Lung (tissue), 11 donors: ENCODE measurements at regions not wholly inside any gene's neighbourhood (a gene's known extent, or its start where the extent isn't known, plus 50 kb on each side); places are given as distances from the start of the nearest gene placed in this dataset.

Experiments
- ATAC-seq: fragments of 200-7000 bp; cut with Tn5 transposase; one replicate; pipeline ENCODE4 v1.9.1; 2020; ENCODE audit warnings: moderate number of reproducible peaks; ENCODE audit not compliant: insufficient read depth, low FRiP score
- DNase-seq, 3 donors: peaks; one replicate each; pipeline ENCODE4 v3.0.0-alpha.2; 2013 to 2017
- H3K27ac ChIP-seq, 2 donors: one replicate each; pipeline ENCODE4 v1.5.1; 2013; ENCODE audit warnings: mild to moderate bottlenecking in 2 of 2, moderate library complexity in 2 of 2, control low read depth in 1 of 2, inconsistent platforms in 1 of 2, low read depth in 1 of 2, low read length in 1 of 2
- H3K27me3 ChIP-seq, 3 donors: one replicate each; pipeline ENCODE4 v1.5.1; 2013; ENCODE audit warnings: low read length in 2 of 3; ENCODE audit not compliant: control insufficient read depth in 3 of 3, insufficient read depth in 3 of 3
- H3K36me3 ChIP-seq, 4 donors: one replicate each; pipeline ENCODE4 v1.5.1; 2013; ENCODE audit warnings: low read length in 4 of 4, mild to moderate bottlenecking in 1 of 4, moderate library complexity in 1 of 4; ENCODE audit not compliant: control insufficient read depth in 4 of 4, insufficient read depth in 4 of 4
- H3K4me1 ChIP-seq, 5 donors: one replicate each; pipeline ENCODE4 v1.5.1; 2013; ENCODE audit warnings: low read length in 5 of 5, mild to moderate bottlenecking in 2 of 5, moderate library complexity in 1 of 5; ENCODE audit not compliant: control insufficient read depth in 5 of 5, insufficient read depth in 5 of 5
- H3K4me3 ChIP-seq: one replicate; pipeline ENCODE4 v1.5.1; 2013; ENCODE audit warnings: mild to moderate bottlenecking, control low read depth, moderate library complexity
- H3K9ac ChIP-seq, 2 donors: one replicate each; pipeline ENCODE4 v1.5.1; 2013; ENCODE audit warnings: low read length in 2 of 2, control low read depth in 1 of 2; ENCODE audit not compliant: insufficient read depth in 1 of 2
- H3K9me3 ChIP-seq, 4 donors: one replicate each; pipeline ENCODE4 v1.5.1; 2013; ENCODE audit warnings: low read length in 3 of 4, mild to moderate bottlenecking in 1 of 4, moderate library complexity in 1 of 4; ENCODE audit not compliant: control insufficient read depth in 4 of 4, insufficient read depth in 3 of 4
- CTCF ChIP-seq: IDR thresholded peaks from 2 replicates; pipeline ENCODE4 v1.5.1; 2012; ENCODE audit warnings: mild to moderate bottlenecking; ENCODE audit errors: control extremely low read depth, extremely low read depth
- WGBS, 2 donors: extraction: QIAGEN DNeasy Blood & Tissue Kit; methylation state at CpG; one replicate each; pipeline ENCODE4 v1.1.7; 2013; 5-methylcytosine and 5-hydroxymethylcytosine counted together
- donor health status: control.
- donor health status: control.
- donor health status: Bipolar disorder and iron deficiency.
- donor health status: healthy.
- donor health status: DM: yes; HTN: yes; CAD: no.

GRCh38 chr1:48164571-48164970 is 57.9 kb upstream of the SLC5A9 start:
- WGBS, 2 donors: 86 to 92% methylated on average over 4 of the region's 4 CpGs

GRCh38 chr1:48160486-48161132 is 61.9 kb upstream of the SLC5A9 start:
- Histone ChIP-seq H3K27ac (no peak overlapping the region), H3K27me3 (no peaks in the 10 kb centered on the region), H3K9ac (no peak overlapping the region), H3K4me1 (peaks cover 0 to 6% (median 0%) of the 10 kb centered on the region in 5 donors), H3K4me3 (no peak overlapping the region), H3K9me3 (no peaks in the 10 kb centered on the region), H3K36me3 (no peaks in the 10 kb centered on the region)
- 70 to 84% methylated on average over 6 of the region's 6 CpGs for WGBS, 2 donors
- DNase-seq: no peak
- TF ChIP-seq CTCF: no peak
- no peak for ATAC-seq

More at GRCh38 chr1:48164571-48164970, 57.9 kb upstream of the SLC5A9 start:
- no peak for TF ChIP-seq CTCF
- Histone ChIP-seq H3K27me3 (no peaks in the 10 kb centered on the region), H3K4me1 (peaks cover 0 to 4% (median 0%) of the 10 kb centered on the region in 5 donors), H3K9ac (no peak overlapping the region), H3K4me3 (no peak overlapping the region), H3K27ac (no peak overlapping the region), H3K36me3 (no peaks in the 10 kb centered on the region), H3K9me3 (no peaks in the 10 kb centered on the region)
- DNase-seq: no peak
- no peak for ATAC-seq

- no peak overlapping the region for H3K27ac ChIP-seq
- peaks cover 0 to 10% (median 1%) of the 10 kb centered on the region in 4 donors for H3K9me3 ChIP-seq
- no peak for ATAC-seq
- DNase-seq: no peak
- H3K36me3 ChIP-seq: no peaks in the 10 kb centered on the region
- H3K4me3 ChIP-seq: no peak overlapping the region
- TF ChIP-seq CTCF: no peak
- no peaks in the 10 kb centered on the region for H3K4me1 ChIP-seq
- no peak overlapping the region for H3K9ac ChIP-seq
- 79 to 84% methylated on average over 2 of the region's 2 CpGs for WGBS, 2 donors
- H3K27me3 ChIP-seq: peaks cover 0 to 5% (median 0%) of the 10 kb centered on the region in 3 donors
These were observed 83.2 kb upstream of the SLC5A9 start for GRCh38 chr1:48139275-48139674.
